ENCODE measurements at regions not wholly inside any gene's neighbourhood (a gene's known extent, or its start where the extent isn't known, plus 50 kb on each side); places are given as distances from the start of the nearest gene placed in this dataset.
"Not testable (repeated sequence)": the region's sequence is repeated elsewhere in the genome, so short reads cannot be mapped to it uniquely, and the experiment has no call there.

DNA sequence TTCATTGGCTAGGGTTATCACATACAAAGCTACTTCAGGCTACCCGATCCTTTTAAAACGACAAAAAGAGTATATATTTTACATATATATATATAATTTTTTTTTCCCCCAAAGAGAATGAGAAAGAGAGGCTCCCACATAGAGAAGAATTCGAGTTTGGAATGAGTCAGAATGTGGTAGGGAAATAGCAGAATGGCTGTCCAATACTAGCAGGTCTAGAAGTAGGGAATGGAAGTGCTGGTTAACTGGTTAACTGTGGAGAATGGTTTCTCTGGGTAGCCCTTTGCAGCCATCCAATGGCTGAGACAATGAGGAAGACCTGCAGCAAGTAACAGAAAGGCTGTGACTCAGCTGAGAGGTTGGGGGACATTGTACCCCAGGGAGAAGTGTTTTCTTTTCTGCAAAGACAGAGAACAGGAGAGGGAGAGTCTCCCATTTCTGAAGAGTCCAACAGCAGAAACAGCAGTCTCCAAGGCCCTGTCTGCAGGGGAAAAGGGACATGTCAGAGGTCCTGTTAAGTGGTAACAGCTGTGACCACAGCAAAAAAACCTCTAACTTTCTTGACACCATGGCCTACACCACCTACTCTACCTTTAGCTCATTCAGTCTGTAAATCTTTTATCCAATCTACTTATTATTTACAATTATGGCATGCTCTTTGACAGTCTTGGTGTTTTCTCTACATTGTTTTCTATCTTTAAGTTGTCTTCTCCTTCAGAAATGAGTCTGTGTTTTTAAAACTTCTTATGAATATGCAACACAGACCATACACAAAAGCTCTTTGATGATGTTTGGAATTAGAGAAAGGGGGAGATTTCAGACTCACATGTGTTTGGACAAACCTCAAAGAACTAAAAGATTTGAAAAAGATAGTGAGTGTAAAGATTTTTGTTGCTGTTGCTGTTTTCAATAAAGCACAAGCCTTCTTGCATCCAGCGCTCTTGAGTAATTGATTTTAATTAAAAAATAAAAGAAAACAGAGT, 116.1 kb upstream of the SLC7A14 start:
- no peak for DNase-seq

DNA sequence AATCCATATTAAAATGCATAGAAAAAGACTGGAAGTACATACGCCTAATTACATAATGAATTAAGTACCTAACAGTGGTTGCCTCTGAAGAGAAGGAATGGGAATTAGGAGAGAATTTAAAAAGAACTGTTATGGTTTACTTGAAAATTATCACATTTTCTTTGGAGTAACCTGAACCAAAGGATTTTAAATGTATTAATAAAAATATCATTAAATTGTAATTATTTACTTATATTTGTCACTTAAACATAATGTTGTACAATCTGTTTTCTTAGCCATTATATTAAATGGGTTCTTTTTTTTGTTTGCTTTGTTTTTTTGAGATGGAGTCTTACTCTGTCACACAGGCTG, 114.2 kb upstream of the SLC7A14 start:
- DNase-seq, result no peak

- no peak for DNase-seq
Observed at GRCh38 chr3:170699158-170700053, 113.5 kb upstream of the SLC7A14 start.

DNA sequence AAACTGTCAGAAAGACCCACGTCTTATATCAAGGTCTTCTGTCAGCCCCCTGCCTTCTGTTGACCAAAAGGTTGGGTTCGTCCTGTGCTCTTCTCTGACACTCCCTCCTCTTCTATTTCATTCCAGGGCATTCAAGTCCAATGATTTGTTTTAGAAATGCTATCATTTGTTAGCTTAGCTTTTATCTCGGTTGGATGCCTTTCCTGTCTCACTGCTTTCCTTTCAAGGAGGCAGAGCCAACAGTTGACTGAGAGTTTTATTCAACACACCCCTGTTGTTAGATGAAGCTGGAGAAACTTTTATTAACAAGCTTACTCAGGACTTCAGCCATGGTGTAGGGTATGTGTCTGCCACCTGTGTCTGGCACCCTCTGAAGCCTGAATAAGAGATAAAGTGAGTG, 112.0 kb upstream of the SLC7A14 start:
- no peak for DNase-seq

GRCh38 chr3:170697131-170697530, 111.3 kb upstream of the SLC7A14 start:
- DNase-seq, result no peak

GRCh38 chr3:170695486-170696064, 109.7 kb upstream of the SLC7A14 start:
- DNase-seq, result no peak

GRCh38 chr3:170692720-170693119, 106.8 kb upstream of the SLC7A14 start:
- DNase-seq, result no peak

DNA sequence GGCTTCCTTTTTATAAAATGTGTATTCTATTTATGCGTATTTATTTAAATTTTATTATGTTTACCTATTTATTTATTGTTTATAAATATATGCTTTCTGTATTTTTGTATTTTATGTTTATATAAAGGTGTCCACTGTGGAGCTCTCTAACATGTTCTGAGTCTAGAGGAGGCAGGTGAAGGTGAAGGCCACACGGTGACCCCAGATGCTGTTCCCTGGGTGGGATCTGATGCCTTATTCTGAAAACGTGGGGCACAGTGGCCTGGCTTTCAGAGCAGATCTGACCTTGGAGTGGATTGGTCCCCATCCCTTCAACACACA, 104.7 kb upstream of the SLC7A14 start:
- DNase-seq, result no peak

DNA sequence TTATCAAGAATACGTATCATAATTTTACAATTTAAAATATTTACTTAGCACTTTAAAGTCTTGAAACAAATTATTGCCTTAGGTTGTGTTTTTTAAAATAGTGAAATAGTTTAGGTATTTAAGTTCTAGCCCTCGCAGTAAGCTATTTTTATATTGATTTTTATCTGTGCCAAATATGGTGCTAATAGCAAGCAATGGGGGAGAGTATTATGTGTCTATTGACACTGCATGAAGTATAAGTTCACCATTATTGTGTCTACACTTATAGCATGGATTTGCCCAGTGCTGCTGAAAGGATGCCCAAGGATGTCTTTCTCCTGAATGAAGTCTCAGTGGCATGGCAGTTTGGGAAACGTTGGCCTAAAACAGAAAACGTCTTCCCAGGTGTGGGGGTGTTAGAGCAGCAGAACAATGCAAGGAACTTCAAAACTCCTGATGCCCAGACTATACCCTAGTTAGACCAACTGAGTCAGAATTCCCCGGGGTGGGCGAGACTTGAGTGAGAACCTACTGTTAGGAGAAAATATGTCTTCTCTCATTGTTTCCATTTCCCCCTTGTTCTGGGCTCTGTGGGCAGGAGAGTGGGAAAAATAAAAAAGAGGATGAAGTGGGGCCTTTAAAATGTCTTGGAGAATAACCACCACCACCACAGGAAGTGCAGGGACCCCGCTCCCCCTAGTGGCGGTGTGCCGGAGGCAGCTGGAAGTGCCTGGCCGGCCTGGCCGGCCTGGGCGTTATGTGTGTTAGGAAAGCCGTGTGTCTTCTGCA, 104.2 kb upstream of the SLC7A14 start:
- DNase-seq, result peak; percentile 75

DNA sequence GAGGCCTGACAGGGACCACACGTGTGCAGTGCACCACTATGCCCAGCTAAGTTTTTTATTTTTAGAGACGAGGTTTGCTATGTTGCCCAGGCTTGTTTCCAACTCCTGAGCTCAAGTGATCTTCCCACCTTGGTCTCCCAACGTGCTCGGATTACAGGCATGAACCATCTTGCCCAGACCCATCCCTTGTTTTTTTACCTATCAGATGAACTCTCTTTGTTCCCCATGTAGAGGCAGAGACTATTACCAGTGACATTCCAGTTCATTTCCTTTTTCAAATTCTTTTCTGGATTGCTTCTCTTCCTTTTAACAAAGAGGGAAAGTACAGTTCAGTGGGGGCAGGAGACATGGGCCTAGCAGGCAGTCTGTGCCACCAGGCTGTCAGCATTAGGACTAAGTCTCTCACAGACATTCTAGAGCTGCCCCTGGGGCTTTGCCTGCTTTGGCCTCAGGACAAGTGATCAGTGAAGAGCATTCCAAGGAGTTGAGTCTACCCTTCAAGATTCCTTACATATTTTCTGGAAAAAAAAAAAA, 103.5 kb upstream of the SLC7A14 start:
- no peak for DNase-seq

DNA sequence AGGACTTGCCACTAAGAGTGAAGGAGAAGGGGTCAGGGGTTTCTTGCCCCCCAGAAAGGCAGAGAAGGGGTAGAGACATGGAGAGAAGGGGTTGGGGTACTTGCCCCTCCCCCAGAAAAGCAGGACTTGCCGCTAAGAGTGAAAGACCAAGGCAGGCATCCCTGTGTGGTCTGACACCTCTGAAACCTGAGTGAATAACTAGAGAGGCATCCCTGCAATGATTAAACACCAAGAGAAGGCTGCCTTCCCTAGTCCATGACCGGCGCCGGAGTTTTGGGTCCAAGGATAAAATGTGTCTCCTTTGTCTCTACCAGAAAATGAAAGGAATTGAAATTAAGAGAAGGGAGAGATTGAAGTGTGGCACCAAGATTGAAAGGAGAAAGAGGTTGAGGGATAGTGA, 102.3 kb upstream of the SLC7A14 start:
- not testable (repeated sequence) for DNase-seq

DNA sequence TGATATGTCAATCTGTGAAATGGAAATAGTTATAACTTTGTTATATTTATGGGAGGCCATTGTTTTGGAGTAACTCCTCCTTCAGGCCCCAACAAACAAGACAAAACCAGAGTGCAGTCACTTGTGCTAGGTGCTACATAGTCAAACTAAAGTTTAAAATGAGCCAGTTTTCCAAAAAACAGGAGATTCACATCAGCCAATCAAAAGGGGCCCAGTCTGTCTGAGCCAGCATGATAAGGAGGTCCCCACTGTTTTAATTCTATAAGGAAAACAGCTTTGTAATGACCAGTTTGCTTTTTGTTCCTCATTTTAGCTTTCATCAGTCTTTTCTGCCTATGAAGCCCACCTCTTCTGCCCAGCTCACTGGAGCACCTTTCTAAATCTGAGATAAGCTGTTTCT, 94.7 kb upstream of the SLC7A14 start:
- DNase-seq, result no peak

GRCh38 chr3:170679190-170679589, 93.3 kb upstream of the SLC7A14 start:
- no peak for DNase-seq

- DNase-seq, result no peak
Observed at GRCh38 chr3:170670504-170670903, 84.6 kb upstream of the SLC7A14 start.

DNA sequence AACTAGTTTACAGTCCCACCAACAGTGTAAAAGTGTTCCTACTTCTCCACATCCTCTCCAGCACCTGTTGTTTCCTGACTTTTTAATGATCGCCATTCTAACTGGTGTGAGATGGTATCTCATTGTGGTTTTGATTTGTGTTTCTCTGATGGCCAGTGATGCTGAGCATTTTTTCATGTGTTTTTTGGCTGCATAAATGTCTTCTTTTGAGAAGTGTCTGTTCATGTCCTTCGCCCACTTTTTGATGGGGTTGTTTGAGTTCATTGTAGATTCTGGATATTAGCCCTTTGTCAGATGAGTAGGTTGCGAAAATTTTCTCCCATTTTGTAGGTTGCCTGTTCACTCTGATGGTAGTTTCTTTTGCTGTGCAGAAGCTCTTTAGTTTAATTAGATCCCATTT, 77.1 kb upstream of the SLC7A14 start:
- not testable (repeated sequence) for DNase-seq

DNA sequence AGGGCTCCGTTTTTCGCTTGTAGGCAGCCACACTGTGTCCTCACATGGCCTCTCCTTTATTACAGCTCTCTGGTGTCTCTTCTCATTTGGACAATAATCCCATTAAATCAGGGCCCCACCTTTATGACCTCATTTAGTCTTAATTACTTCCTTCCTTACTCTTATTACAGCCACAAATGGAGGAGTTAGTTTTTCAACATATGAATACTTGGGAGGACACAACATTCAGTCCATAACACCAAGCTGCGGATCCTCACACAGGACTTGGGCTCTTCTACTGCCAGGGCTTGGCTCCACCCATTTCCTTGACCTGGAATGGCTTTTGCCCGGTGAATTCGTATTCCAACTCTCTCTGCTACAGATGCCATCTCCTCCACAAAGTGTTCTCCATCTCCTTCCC, 74.3 kb upstream of the SLC7A14 start:
- no peak for DNase-seq

- no peak for DNase-seq
Observed at GRCh38 chr3:170657312-170657711, 71.4 kb upstream of the SLC7A14 start.

GRCh38 chr3:170656284-170656683, 70.4 kb upstream of the SLC7A14 start:
- no peak for DNase-seq

DNA sequence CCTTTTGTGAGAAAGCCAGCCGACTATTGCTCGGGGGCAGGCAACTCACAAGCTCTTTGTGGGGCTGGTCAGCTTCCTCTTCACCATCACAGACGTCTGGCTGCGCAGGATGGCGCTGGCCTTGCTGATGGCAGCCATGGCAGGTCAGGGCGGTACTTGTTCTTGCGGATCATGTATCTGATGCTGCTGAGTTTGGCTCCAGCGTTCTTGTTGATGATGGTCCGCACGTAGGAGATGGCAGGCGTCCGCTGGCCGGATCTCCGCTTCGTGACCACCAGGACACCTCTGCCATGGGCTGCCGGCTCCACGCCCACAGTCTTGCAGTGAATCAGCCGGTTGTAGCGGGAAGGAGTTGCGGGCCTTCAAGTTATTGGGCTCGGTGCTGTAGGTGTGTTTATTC, 67.9 kb upstream of the SLC7A14 start:
- no peak for DNase-seq

GRCh38 chr3:170651260-170651845, 65.5 kb upstream of the SLC7A14 start:
- no peak for DNase-seq

DNA sequence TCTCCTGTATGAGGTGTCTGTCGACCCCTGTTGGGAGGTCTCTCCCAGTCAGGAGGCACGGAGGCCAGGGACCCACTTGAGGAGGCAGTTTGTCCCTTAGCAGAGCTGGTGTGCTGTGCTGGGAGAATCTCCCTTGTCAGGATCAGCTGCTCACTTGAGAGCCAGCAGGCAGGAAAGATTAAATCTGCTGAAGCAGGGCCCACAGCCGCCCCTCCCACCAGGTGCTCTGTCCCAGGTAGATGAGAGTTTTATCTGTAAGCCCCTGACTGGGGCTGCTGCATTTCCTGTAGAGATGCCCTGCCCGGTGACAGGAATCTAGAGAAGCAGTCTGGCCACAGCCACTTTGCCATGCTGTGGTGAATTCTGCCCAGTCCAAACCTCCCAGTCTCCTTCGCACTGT, 64.7 kb upstream of the SLC7A14 start:
- not testable (repeated sequence) for DNase-seq

DNA sequence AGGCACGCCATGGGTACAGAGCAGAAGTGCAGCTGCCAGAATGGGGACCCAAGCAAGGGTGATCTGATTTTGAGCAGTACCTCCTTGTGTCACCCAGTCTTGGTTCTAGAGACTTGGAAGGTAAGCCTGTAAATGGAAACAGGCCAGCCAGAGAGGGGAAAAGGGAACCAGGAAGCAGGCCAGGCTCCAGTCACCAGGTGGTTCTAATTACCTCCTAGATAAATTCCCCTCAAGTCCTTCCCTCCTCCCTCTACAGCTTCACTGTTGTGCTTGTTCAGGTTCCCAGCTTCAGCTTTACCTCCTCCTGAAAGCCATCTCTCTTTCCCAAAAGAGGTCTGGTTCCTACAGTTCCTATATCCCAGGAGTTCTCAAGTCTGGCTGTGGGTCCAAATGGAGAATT, 58.8 kb upstream of the SLC7A14 start:
- DNase-seq, result no peak

Measured in activated effector memory CD4-positive, alpha-beta T cell treated with anti-CD3 and anti-CD28 coated beads, Interleukin-2, amount 50 U/mL, for 16 hours (primary cell).